ENCODE measurements at regions not wholly inside any gene's neighbourhood (a gene's known extent, or its start where the extent isn't known, plus 50 kb on each side); places are given as distances from the start of the nearest gene placed in this dataset.

GRCh38 chr14:42909659-42910058, 1303.0 kb downstream of the LRFN5 start:
- Histone ChIP-seq H3K4me3 (ENCODE audit: low read depth in 1 of 3, low read length in 3 of 3) (no peak overlapping the region), H3K4me1 (ENCODE audit: control insufficient read depth in 3 of 3, insufficient read depth in 2 of 3, low read depth in 1 of 3, low read length in 2 of 3) (no peaks in the 10 kb centered on the region), H3K27ac (ENCODE audit: low read depth in 1 of 3, low read length in 2 of 3) (no peak overlapping the region), H3K27me3 (ENCODE audit: control insufficient read depth in 3 of 3, insufficient read depth in 3 of 3, low read length in 3 of 3) (no peaks in the 10 kb centered on the region), H3K9me3 (ENCODE audit: control insufficient read depth in 2 of 2, insufficient read depth in 1 of 2, low read depth in 1 of 2, low read length in 1 of 2) (peaks cover 0 to under 1% of the 10 kb centered on the region in 2 donors), H3K36me3 (ENCODE audit: control insufficient read depth in 3 of 3, insufficient read depth in 2 of 3, low read depth in 1 of 3, low read length in 3 of 3) (no peaks in the 10 kb centered on the region)
- DNase-seq (no peak), FAIRE-seq (no peak)
- WGBS, 3 donors = 87 to 94% (median 88%) methylated on average over 1 of the region's 1 CpG

- Histone ChIP-seq H3K27me3 (ENCODE audit: control insufficient read depth in 3 of 3, insufficient read depth in 3 of 3, low read length in 3 of 3) (no peaks in the 10 kb centered on the region), H3K27ac (ENCODE audit: low read depth in 1 of 3, low read length in 2 of 3) (no peak overlapping the region), H3K36me3 (ENCODE audit: control insufficient read depth in 3 of 3, insufficient read depth in 2 of 3, low read depth in 1 of 3, low read length in 3 of 3) (no peaks in the 10 kb centered on the region), H3K9me3 (ENCODE audit: control insufficient read depth in 2 of 2, insufficient read depth in 1 of 2, low read depth in 1 of 2, low read length in 1 of 2) (no peaks in the 10 kb centered on the region), H3K4me3 (ENCODE audit: low read depth in 1 of 3, low read length in 3 of 3) (no peak overlapping the region), H3K4me1 (ENCODE audit: control insufficient read depth in 3 of 3, insufficient read depth in 2 of 3, low read depth in 1 of 3, low read length in 2 of 3) (no peaks in the 10 kb centered on the region)
- DNase-seq (no peak), FAIRE-seq (no peak)
- WGBS, 3 donors = 0 to 69% (median 45%) methylated on average over 1 of the region's 1 CpG
Observed at GRCh38 chr14:42893183-42893582, 1286.5 kb downstream of the LRFN5 start.

- H3K27ac ChIP-seq (ENCODE audit: low read depth in 1 of 3, low read length in 2 of 3) = no peak overlapping the region
- FAIRE-seq (no peak), DNase-seq (no peak)
- no peaks in the 10 kb centered on the region for H3K4me1 ChIP-seq (ENCODE audit: control insufficient read depth in 3 of 3, insufficient read depth in 2 of 3, low read depth in 1 of 3, low read length in 2 of 3)
- H3K36me3 ChIP-seq (ENCODE audit: control insufficient read depth in 3 of 3, insufficient read depth in 2 of 3, low read depth in 1 of 3, low read length in 3 of 3) = no peaks in the 10 kb centered on the region
- H3K27me3 ChIP-seq (ENCODE audit: control insufficient read depth in 3 of 3, insufficient read depth in 3 of 3, low read length in 3 of 3) = no peaks in the 10 kb centered on the region
- H3K9me3 ChIP-seq (ENCODE audit: control insufficient read depth in 2 of 2, insufficient read depth in 1 of 2, low read depth in 1 of 2, low read length in 1 of 2) = no peaks in the 10 kb centered on the region
- H3K4me3 ChIP-seq (ENCODE audit: low read depth in 1 of 3, low read length in 3 of 3) = no peak overlapping the region
Observed at GRCh38 chr14:42884100-42884499, 1277.4 kb downstream of the LRFN5 start.

- 90 to 100% (median 95%) methylated on average over 1 of the region's 1 CpG for WGBS, 3 donors
Observed at GRCh38 chr14:42877716-42878115, 1271.0 kb downstream of the LRFN5 start.

GRCh38 chr14:42872786-42873185, 1266.1 kb downstream of the LRFN5 start:
- no peak overlapping the region for H3K4me3 ChIP-seq (ENCODE audit: low read depth in 1 of 3, low read length in 3 of 3)
- no peaks in the 10 kb centered on the region for H3K27me3 ChIP-seq (ENCODE audit: control insufficient read depth in 3 of 3, insufficient read depth in 3 of 3, low read length in 3 of 3)
- H3K4me1 ChIP-seq (ENCODE audit: control insufficient read depth in 3 of 3, insufficient read depth in 2 of 3, low read depth in 1 of 3, low read length in 2 of 3) = no peaks in the 10 kb centered on the region
- FAIRE-seq = no peak
- no peak for DNase-seq
- no peaks in the 10 kb centered on the region for H3K36me3 ChIP-seq (ENCODE audit: control insufficient read depth in 3 of 3, insufficient read depth in 2 of 3, low read depth in 1 of 3, low read length in 3 of 3)
- H3K27ac ChIP-seq (ENCODE audit: low read depth in 1 of 3, low read length in 2 of 3) = no peak overlapping the region
- 63 to 73% (median 68%) methylated on average over 3 of the region's 3 CpGs for WGBS, 3 donors
- no peaks in the 10 kb centered on the region for H3K9me3 ChIP-seq (ENCODE audit: control insufficient read depth in 2 of 2, insufficient read depth in 1 of 2, low read depth in 1 of 2, low read length in 1 of 2)

More at GRCh38 chr14:42877716-42878115, 1271.0 kb downstream of the LRFN5 start:
- Histone ChIP-seq H3K9me3 (ENCODE audit: control insufficient read depth in 2 of 2, insufficient read depth in 1 of 2, low read depth in 1 of 2, low read length in 1 of 2) (no peaks in the 10 kb centered on the region), H3K27ac (ENCODE audit: low read depth in 1 of 3, low read length in 2 of 3) (no peak overlapping the region), H3K27me3 (ENCODE audit: control insufficient read depth in 3 of 3, insufficient read depth in 3 of 3, low read length in 3 of 3) (no peaks in the 10 kb centered on the region), H3K4me3 (ENCODE audit: low read depth in 1 of 3, low read length in 3 of 3) (no peak overlapping the region), H3K36me3 (ENCODE audit: control insufficient read depth in 3 of 3, insufficient read depth in 2 of 3, low read depth in 1 of 3, low read length in 3 of 3) (no peaks in the 10 kb centered on the region), H3K4me1 (ENCODE audit: control insufficient read depth in 3 of 3, insufficient read depth in 2 of 3, low read depth in 1 of 3, low read length in 2 of 3) (no peaks in the 10 kb centered on the region)
- no peak for FAIRE-seq
- no peak for DNase-seq

- Histone ChIP-seq H3K4me3 (ENCODE audit: low read depth in 1 of 3, low read length in 3 of 3) (no peak overlapping the region), H3K9me3 (ENCODE audit: control insufficient read depth in 2 of 2, insufficient read depth in 1 of 2, low read depth in 1 of 2, low read length in 1 of 2) (no peaks in the 10 kb centered on the region), H3K36me3 (ENCODE audit: control insufficient read depth in 3 of 3, insufficient read depth in 2 of 3, low read depth in 1 of 3, low read length in 3 of 3) (no peaks in the 10 kb centered on the region), H3K4me1 (ENCODE audit: control insufficient read depth in 3 of 3, insufficient read depth in 2 of 3, low read depth in 1 of 3, low read length in 2 of 3) (no peaks in the 10 kb centered on the region), H3K27ac (ENCODE audit: low read depth in 1 of 3, low read length in 2 of 3) (no peak overlapping the region), H3K27me3 (ENCODE audit: control insufficient read depth in 3 of 3, insufficient read depth in 3 of 3, low read length in 3 of 3) (no peaks in the 10 kb centered on the region)
- FAIRE-seq = no peak
- DNase-seq = no peak
- 90 to 94% (median 92%) methylated on average over 1 of the region's 1 CpG for WGBS, 3 donors
Observed at GRCh38 chr14:42869681-42870080, 1263.0 kb downstream of the LRFN5 start.

GRCh38 chr14:42862114-42862513, 1255.4 kb downstream of the LRFN5 start:
- Histone ChIP-seq H3K27ac (ENCODE audit: low read depth in 1 of 3, low read length in 2 of 3) (no peak overlapping the region), H3K4me3 (ENCODE audit: low read depth in 1 of 3, low read length in 3 of 3) (no peak overlapping the region), H3K4me1 (ENCODE audit: control insufficient read depth in 3 of 3, insufficient read depth in 2 of 3, low read depth in 1 of 3, low read length in 2 of 3) (no peaks in the 10 kb centered on the region), H3K27me3 (ENCODE audit: control insufficient read depth in 3 of 3, insufficient read depth in 3 of 3, low read length in 3 of 3) (no peaks in the 10 kb centered on the region), H3K36me3 (ENCODE audit: control insufficient read depth in 3 of 3, insufficient read depth in 2 of 3, low read depth in 1 of 3, low read length in 3 of 3) (no peaks in the 10 kb centered on the region), H3K9me3 (ENCODE audit: control insufficient read depth in 2 of 2, insufficient read depth in 1 of 2, low read depth in 1 of 2, low read length in 1 of 2) (no peaks in the 10 kb centered on the region)
- DNase-seq = no peak
- no peak for FAIRE-seq
- WGBS, 3 donors = 74 to 84% (median 81%) methylated on average over 3 of the region's 3 CpGs

GRCh38 chr14:42860371-42860770, 1253.7 kb downstream of the LRFN5 start:
- no peaks in the 10 kb centered on the region for H3K27me3 ChIP-seq (ENCODE audit: control insufficient read depth in 3 of 3, insufficient read depth in 3 of 3, low read length in 3 of 3)
- FAIRE-seq (no peak), DNase-seq (no peak)
- H3K36me3 ChIP-seq (ENCODE audit: control insufficient read depth in 3 of 3, insufficient read depth in 2 of 3, low read depth in 1 of 3, low read length in 3 of 3) = no peaks in the 10 kb centered on the region
- 82 to 88% (median 85%) methylated on average over 1 of the region's 1 CpG for WGBS, 3 donors
- no peak overlapping the region for H3K27ac ChIP-seq (ENCODE audit: low read depth in 1 of 3, low read length in 2 of 3)
- H3K4me1 ChIP-seq (ENCODE audit: control insufficient read depth in 3 of 3, insufficient read depth in 2 of 3, low read depth in 1 of 3, low read length in 2 of 3) = no peaks in the 10 kb centered on the region
- no peak overlapping the region for H3K4me3 ChIP-seq (ENCODE audit: low read depth in 1 of 3, low read length in 3 of 3)
- H3K9me3 ChIP-seq (ENCODE audit: control insufficient read depth in 2 of 2, insufficient read depth in 1 of 2, low read depth in 1 of 2, low read length in 1 of 2) = no peaks in the 10 kb centered on the region

GRCh38 chr14:42856106-42856505, 1249.4 kb downstream of the LRFN5 start:
- H3K4me3 ChIP-seq (ENCODE audit: low read depth in 1 of 3, low read length in 3 of 3) = no peak overlapping the region
- no peaks in the 10 kb centered on the region for H3K4me1 ChIP-seq (ENCODE audit: control insufficient read depth in 3 of 3, insufficient read depth in 2 of 3, low read depth in 1 of 3, low read length in 2 of 3)
- 61 to 69% (median 61%) methylated on average over 1 of the region's 1 CpG for WGBS, 3 donors
- H3K27ac ChIP-seq (ENCODE audit: low read depth in 1 of 3, low read length in 2 of 3) = no peak overlapping the region
- no peaks in the 10 kb centered on the region for H3K9me3 ChIP-seq (ENCODE audit: control insufficient read depth in 2 of 2, insufficient read depth in 1 of 2, low read depth in 1 of 2, low read length in 1 of 2)
- DNase-seq (no peak), FAIRE-seq (no peak)
- H3K36me3 ChIP-seq (ENCODE audit: control insufficient read depth in 3 of 3, insufficient read depth in 2 of 3, low read depth in 1 of 3, low read length in 3 of 3) = no peaks in the 10 kb centered on the region
- no peaks in the 10 kb centered on the region for H3K27me3 ChIP-seq (ENCODE audit: control insufficient read depth in 3 of 3, insufficient read depth in 3 of 3, low read length in 3 of 3)

All from small intestine (tissue), 7 donors.